ENCODE measurements at regions not wholly inside any gene's neighbourhood (a gene's known extent, or its start where the extent isn't known, plus 50 kb on each side); places are given as distances from the start of the nearest gene placed in this dataset.

DNA sequence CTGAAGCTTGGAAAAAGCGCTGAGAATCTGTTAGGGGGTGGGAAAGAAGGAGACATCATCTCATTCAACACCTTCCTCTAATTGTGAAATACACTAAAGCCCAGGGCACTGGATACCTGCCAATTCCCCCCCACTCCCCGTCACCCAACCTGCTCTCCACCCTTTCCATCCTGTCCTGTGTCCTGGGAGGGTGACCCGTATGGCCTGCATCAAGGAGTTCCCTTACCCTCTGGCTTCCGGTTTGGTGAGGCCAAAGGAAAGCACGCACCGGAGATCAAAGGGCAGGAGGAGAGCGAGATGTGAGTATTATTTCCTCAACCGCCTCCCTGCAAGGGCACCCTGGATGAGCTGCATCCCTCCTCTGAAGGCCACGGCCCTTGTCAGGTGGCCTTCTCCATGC is 65.0 kb upstream of the PTPRJ start:
- TF ChIP-seq CTCF (IDR thresholded peaks at IDR 0.05) (no peak), USF1 (CRISPR knock-in tag; IDR thresholded peaks at IDR 0.05) (no peak), ZNF121 (CRISPR knock-in tag; IDR thresholded peaks at IDR 0.05) (no peak), MXD4 (CRISPR knock-in tag; IDR thresholded peaks at IDR 0.05; ENCODE audit: borderline replicate concordance) (no peak), ZBTB21 (CRISPR knock-in tag; IDR thresholded peaks at IDR 0.05; ENCODE audit: borderline replicate concordance) (no peak), ZNF416 (CRISPR knock-in tag; IDR thresholded peaks at IDR 0.05) (no peak), FOXJ3 (CRISPR knock-in tag; IDR thresholded peaks at IDR 0.05; ENCODE audit: borderline replicate concordance) (no peak), TEAD4 (CRISPR knock-in tag; IDR thresholded peaks at IDR 0.05) (no peak), USF2 (CRISPR knock-in tag; IDR thresholded peaks at IDR 0.05) (no peak)
- TF ChIP-seq, protein P1, sequence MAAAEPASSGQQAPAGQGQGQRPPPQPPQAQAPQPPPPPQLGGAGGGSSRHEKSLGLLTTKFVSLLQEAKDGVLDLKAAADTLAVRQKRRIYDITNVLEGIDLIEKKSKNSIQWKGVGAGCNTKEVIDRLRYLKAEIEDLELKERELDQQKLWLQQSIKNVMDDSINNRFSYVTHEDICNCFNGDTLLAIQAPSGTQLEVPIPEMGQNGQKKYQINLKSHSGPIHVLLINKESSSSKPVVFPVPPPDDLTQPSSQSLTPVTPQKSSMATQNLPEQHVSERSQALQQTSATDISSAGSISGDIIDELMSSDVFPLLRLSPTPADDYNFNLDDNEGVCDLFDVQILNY (CRISPR knock-in tag; IDR thresholded peaks at IDR 0.05): no peak
- TF ChIP-seq, protein P2, sequence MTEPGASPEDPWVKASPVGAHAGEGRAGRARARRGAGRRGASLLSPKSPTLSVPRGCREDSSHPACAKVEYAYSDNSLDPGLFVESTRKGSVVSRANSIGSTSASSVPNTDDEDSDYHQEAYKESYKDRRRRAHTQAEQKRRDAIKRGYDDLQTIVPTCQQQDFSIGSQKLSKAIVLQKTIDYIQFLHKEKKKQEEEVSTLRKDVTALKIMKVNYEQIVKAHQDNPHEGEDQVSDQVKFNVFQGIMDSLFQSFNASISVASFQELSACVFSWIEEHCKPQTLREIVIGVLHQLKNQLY (CRISPR knock-in tag; IDR thresholded peaks at IDR 0.05): no peak
- TF ChIP-seq, protein P3, sequence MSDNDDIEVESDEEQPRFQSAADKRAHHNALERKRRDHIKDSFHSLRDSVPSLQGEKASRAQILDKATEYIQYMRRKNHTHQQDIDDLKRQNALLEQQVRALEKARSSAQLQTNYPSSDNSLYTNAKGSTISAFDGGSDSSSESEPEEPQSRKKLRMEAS (CRISPR knock-in tag; IDR thresholded peaks at IDR 0.05): no peak
- TF ChIP-seq, protein P4, sequence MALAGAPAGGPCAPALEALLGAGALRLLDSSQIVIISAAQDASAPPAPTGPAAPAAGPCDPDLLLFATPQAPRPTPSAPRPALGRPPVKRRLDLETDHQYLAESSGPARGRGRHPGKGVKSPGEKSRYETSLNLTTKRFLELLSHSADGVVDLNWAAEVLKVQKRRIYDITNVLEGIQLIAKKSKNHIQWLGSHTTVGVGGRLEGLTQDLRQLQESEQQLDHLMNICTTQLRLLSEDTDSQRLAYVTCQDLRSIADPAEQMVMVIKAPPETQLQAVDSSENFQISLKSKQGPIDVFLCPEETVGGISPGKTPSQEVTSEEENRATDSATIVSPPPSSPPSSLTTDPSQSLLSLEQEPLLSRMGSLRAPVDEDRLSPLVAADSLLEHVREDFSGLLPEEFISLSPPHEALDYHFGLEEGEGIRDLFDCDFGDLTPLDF (CRISPR knock-in tag; IDR thresholded peaks at IDR 0.05): no peak
- TF ChIP-seq, protein P5, sequence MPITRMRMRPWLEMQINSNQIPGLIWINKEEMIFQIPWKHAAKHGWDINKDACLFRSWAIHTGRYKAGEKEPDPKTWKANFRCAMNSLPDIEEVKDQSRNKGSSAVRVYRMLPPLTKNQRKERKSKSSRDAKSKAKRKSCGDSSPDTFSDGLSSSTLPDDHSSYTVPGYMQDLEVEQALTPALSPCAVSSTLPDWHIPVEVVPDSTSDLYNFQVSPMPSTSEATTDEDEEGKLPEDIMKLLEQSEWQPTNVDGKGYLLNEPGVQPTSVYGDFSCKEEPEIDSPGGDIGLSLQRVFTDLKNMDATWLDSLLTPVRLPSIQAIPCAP (CRISPR knock-in tag; IDR thresholded peaks at IDR 0.05): no peak
